Activated B cell treated with CpG ODN at 0.5 μM for 24 hours (primary cell): ENCODE measurements at regions not wholly inside any gene's neighbourhood (a gene's known extent, or its start where the extent isn't known, plus 50 kb on each side); places are given as distances from the start of the nearest gene placed in this dataset.

Experiments used
- ATAC-seq: fragments of 200-7000 bp; cut with Tn5 transposase; one replicate; pipeline ENCODE4 v1.10.0; 2021; ENCODE audit warnings: low read depth, mild to moderate bottlenecking, moderate library complexity
- CTCF ChIA-PET: fragments of 350-600 bp; sonication (Branson Sonifier 250); formaldehyde crosslinking; loops from one replicate; lab custom pipeline; 2021; ENCODE audit warnings: antibody characterized with exemption; lab: Charles Lee
- POLR2A ChIA-PET: fragments of 350-600 bp; sonication (Branson Sonifier 250); formaldehyde crosslinking; loops from one replicate; lab custom pipeline; 2021; ENCODE audit warnings: antibody characterized with exemption; lab: Charles Lee
- DNase-seq: peaks from one replicate; pipeline ENCODE4 v3.0.0; 2022
- H3K27ac Mint-ChIP-seq: one replicate; pipeline ENCODE4 v1.8.0; 2020; ENCODE audit warnings: mixed read lengths
- H3K27me3 Mint-ChIP-seq: one replicate; pipeline ENCODE4 v1.8.0; 2021; ENCODE audit warnings: mixed read lengths
- H3K36me3 Mint-ChIP-seq: one replicate; pipeline ENCODE4 v1.8.0; 2021; ENCODE audit warnings: low read depth, mixed read lengths
- H3K4me1 Mint-ChIP-seq: one replicate; pipeline ENCODE4 v1.8.0; 2021; ENCODE audit warnings: mixed read lengths
- H3K4me3 Mint-ChIP-seq: one replicate; pipeline ENCODE4 v1.8.0; 2020; ENCODE audit warnings: mild to moderate bottlenecking, mixed read lengths
- H3K9me3 Mint-ChIP-seq: one replicate; pipeline ENCODE4 v1.8.0; 2020; ENCODE audit warnings: mixed read lengths
- intact Hi-C: fragments of 100-400 bp; cut with micrococcal nuclease; formaldehyde crosslinking; loops from one replicate; pipeline ENCODE4 v1.15.1; 2024
- TF ChIP-seq, protein P1 (sequence below): fragments of 200-600 bp; IDR thresholded peaks from one replicate; pipeline ENCODE4 v1.8.0; 2022; ENCODE audit warnings: antibody characterized with exemption, mild to moderate bottlenecking

DNA sequence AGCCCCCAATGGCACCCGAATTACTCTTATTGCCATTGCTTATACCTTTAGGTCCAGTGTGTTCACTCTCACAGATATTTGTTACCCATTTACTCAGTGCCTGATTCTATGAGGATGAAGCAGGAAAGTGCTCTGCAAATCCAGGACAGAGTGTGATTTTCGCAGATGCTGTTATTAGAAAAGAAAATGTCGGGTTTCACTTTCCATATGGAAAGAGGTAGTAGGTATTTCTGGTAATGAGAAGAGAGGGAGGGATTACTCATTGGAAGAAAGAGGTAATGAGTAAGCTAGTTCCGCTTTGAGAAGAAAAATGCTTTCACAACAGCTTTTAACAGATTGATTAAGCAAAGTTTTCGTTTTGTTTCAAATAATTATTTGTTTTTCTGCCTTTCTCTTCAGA, 336.3 kb upstream of the CFAP20DC start:
- Mint-ChIP-seq H3K27me3 (no peaks in the 10 kb centered on the region), H3K9me3 (no peaks in the 10 kb centered on the region), H3K4me3 (peak overlapping the region; percentile 50), H3K4me1 (peaks cover 27% of the 10 kb centered on the region), H3K27ac (peak overlapping the region; percentile 88), H3K36me3 (no peaks in the 10 kb centered on the region)
- ATAC-seq (peak; percentile 76), DNase-seq (no peak)
- intact Hi-C loops: loop anchor here (1.0 to 5.0 kb wide), 5 partner anchors 11 to 451 kb away; no protein-coding TSS in a partner anchor
- ChIA-PET POLR2A (interaction anchor here (0.6 to 1.1 kb wide), 2 partner anchors 36 to 127 kb away, joined by 3 read pairs; no protein-coding TSS in a partner anchor), CTCF (no interaction called here)
- TF ChIP-seq, protein P1, sequence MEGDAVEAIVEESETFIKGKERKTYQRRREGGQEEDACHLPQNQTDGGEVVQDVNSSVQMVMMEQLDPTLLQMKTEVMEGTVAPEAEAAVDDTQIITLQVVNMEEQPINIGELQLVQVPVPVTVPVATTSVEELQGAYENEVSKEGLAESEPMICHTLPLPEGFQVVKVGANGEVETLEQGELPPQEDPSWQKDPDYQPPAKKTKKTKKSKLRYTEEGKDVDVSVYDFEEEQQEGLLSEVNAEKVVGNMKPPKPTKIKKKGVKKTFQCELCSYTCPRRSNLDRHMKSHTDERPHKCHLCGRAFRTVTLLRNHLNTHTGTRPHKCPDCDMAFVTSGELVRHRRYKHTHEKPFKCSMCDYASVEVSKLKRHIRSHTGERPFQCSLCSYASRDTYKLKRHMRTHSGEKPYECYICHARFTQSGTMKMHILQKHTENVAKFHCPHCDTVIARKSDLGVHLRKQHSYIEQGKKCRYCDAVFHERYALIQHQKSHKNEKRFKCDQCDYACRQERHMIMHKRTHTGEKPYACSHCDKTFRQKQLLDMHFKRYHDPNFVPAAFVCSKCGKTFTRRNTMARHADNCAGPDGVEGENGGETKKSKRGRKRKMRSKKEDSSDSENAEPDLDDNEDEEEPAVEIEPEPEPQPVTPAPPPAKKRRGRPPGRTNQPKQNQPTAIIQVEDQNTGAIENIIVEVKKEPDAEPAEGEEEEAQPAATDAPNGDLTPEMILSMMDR: no peak

DNA sequence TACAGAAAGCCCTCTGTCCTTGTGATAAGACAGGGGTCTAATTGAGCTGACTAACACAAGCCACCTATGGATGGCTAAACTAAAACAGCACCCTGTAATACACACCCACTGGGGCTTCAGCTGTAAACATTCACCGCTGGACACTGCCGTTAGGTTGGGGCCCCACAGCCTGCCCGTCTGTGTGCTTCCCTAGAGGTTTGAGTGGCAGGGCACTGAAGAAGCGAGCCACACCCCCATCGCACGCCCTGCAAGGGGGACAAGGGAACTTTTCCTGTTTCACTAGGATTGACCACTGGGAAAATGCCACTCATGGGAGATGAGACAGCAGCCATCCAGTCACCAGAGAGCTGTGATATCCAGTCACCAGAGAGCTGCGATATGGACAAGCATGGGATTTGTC, 335.7 kb upstream of the CFAP20DC start:
- Mint-ChIP-seq H3K4me3 (no peak overlapping the region), H3K27me3 (no peaks in the 10 kb centered on the region), H3K36me3 (no peaks in the 10 kb centered on the region), H3K4me1 (peaks cover 27% of the 10 kb centered on the region), H3K9me3 (no peaks in the 10 kb centered on the region), H3K27ac (no peak overlapping the region)
- no peak for DNase-seq
- TF ChIP-seq, protein P1: no peak
- intact Hi-C loops: loop anchor here (5.0 kb wide), 2 partner anchors 123 to 452 kb away; no protein-coding TSS in a partner anchor
- ChIA-PET CTCF (no interaction called here), POLR2A (interaction anchor here (0.6 kb wide), 1 partner anchor 67 kb away, joined by 3 read pairs; no protein-coding TSS in a partner anchor)
- no peak for ATAC-seq

DNA sequence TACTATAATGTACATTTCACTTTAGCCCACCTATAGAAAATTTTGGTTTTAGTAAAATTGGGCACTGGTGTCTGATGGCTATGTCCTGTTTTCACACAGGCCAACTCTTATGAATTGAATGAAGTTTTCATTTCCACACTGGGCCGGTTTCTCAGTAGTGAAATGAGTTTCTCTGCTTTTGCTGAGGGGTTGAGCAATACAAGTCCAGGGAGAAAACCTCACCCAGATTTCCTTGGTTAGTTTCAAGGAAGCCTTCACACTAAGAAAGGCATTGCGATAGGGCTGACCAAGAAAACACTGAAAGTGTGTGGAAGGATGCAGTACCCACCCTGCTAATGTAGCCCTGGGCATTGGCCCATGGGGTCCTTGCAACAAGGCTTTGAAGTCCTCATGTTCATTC, 331.5 kb upstream of the CFAP20DC start:
- Mint-ChIP-seq H3K9me3 (no peaks in the 10 kb centered on the region), H3K27ac (no peak overlapping the region), H3K4me3 (no peak overlapping the region), H3K4me1 (peaks cover 13% of the 10 kb centered on the region), H3K36me3 (no peaks in the 10 kb centered on the region), H3K27me3 (no peaks in the 10 kb centered on the region)
- DNase-seq: no peak
- intact Hi-C loops: no loop called here
- ChIA-PET POLR2A (no interaction called here), CTCF (no interaction called here)
- TF ChIP-seq, protein P1: no peak
- ATAC-seq: no peak

DNA sequence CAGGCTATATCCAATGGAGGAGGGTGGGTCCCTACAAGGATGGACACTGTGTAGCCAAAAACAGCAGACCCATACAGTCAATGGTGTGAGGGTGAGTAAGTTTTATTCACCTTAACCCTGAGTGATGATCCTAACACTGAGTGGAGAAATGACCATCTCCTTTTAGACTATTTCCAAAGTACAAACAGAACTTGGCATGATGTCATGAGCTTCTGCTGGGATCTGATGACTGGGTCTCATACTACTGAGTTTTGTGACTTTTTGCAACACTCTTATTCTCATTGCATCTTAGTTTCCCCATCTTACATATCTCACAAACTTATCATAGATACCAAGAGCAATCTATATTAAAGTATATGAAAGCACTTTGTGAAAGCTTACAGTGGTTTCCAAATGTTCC, 330.3 kb upstream of the CFAP20DC start:
- H3K27ac Mint-ChIP-seq: no peak overlapping the region
- ATAC-seq (no peak), DNase-seq (no peak)
- ChIA-PET POLR2A (no interaction called here), CTCF (no interaction called here)
- TF ChIP-seq, protein P1: no peak
- no peaks in the 10 kb centered on the region for H3K36me3 Mint-ChIP-seq
- H3K4me1 Mint-ChIP-seq: peaks cover 15% of the 10 kb centered on the region
- H3K4me3 Mint-ChIP-seq: no peak overlapping the region
- H3K27me3 Mint-ChIP-seq: no peaks in the 10 kb centered on the region
- intact Hi-C loops: no loop called here
- H3K9me3 Mint-ChIP-seq: no peaks in the 10 kb centered on the region

DNA sequence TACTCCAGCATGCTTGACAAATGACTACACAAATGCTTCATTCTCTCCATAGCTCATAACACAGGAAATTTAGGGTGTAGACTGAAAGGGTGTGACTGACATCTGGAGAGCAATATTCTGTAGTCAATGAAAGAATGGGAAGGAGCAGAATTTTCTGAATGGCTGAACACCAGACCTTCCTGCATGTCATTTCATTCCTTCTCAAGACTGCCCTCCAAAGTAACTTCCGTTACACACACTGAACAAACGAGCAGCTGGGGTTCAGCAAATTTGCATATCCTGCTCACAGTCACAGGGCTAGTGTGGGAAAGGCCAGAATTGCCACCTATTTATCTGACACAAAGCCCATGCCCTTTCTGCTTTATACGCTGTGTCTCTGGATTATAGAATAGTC, 325.0 kb upstream of the CFAP20DC start:
- TF ChIP-seq, protein P1: no peak
- POLR2A ChIA-PET: interaction anchor here (0.7 kb wide), 1 partner anchor 14 kb away, joined by 3 read pairs; no protein-coding TSS in a partner anchor
- no peak for DNase-seq
- Mint-ChIP-seq H3K27me3 (no peaks in the 10 kb centered on the region), H3K27ac (peak overlapping the region; percentile 56), H3K9me3 (no peaks in the 10 kb centered on the region), H3K4me1 (peaks cover 32% of the 10 kb centered on the region), H3K36me3 (no peaks in the 10 kb centered on the region), H3K4me3 (peak overlapping the region; percentile 29)
- intact Hi-C loops: loop anchor here (1.0 kb wide), 1 partner anchor 11 kb away; no protein-coding TSS in a partner anchor
- CTCF ChIA-PET: no interaction called here
- ATAC-seq: peak; percentile 95
